ENCODE measurements at regions not wholly inside any gene's neighbourhood (a gene's known extent, or its start where the extent isn't known, plus 50 kb on each side); places are given as distances from the start of the nearest gene placed in this dataset.

- Histone ChIP-seq H3K9me2 (replicated peaks; ENCODE audit: control insufficient read depth, low read length) (no peaks in the 10 kb centered on the region), H3K4me1 (ENCODE audit: control insufficient read depth, low read length) (no peaks in the 10 kb centered on the region), H3K4me3 (ENCODE audit: low read length) (no peak overlapping the region), H3K79me2 (ENCODE audit: control insufficient read depth, low read length) (no peaks in the 10 kb centered on the region), H3K27me3 (ENCODE audit: control insufficient read depth, low read length) (no peaks in the 10 kb centered on the region), H3K27ac (ENCODE audit: low read depth, low read length) (no peak overlapping the region), H4K20me1 (ENCODE audit: control insufficient read depth, insufficient read depth, low read depth, low read length) (no peaks in the 10 kb centered on the region), H3F3A (ENCODE audit: control insufficient read depth, insufficient read depth) (no peaks in the 10 kb centered on the region), H3K4me2 (ENCODE audit: low read length) (no peak overlapping the region), H3K9me3 (ENCODE audit: control insufficient read depth, insufficient read depth, low read length) (no peaks in the 10 kb centered on the region), H3K36me3 (ENCODE audit: control insufficient read depth, low read length) (no peaks in the 10 kb centered on the region)
- TF ChIP-seq EZH2phosphoT487 (IDR thresholded peaks at IDR 0.05; ENCODE audit: borderline replicate concordance, low read length) (no peak), CTCF (IDR thresholded peaks at IDR 0.05; ENCODE audit: low read depth, low read length, poor library complexity, severe bottlenecking) (no peak)
Observed at GRCh38 chr6:84973606-84974005, 209.2 kb upstream of the TBX18 start.

- Histone ChIP-seq H3K4me2 (ENCODE audit: low read length) (no peak overlapping the region), H3K27ac (ENCODE audit: low read depth, low read length) (no peak overlapping the region), H3K36me3 (ENCODE audit: control insufficient read depth, low read length) (no peaks in the 10 kb centered on the region), H3F3A (ENCODE audit: control insufficient read depth, insufficient read depth) (no peaks in the 10 kb centered on the region), H3K27me3 (ENCODE audit: control insufficient read depth, low read length) (no peaks in the 10 kb centered on the region), H3K4me1 (ENCODE audit: control insufficient read depth, low read length) (no peaks in the 10 kb centered on the region), H3K79me2 (ENCODE audit: control insufficient read depth, low read length) (no peaks in the 10 kb centered on the region), H3K4me3 (ENCODE audit: low read length) (no peak overlapping the region), H3K9me3 (ENCODE audit: control insufficient read depth, insufficient read depth, low read length) (no peaks in the 10 kb centered on the region), H4K20me1 (ENCODE audit: control insufficient read depth, insufficient read depth, low read depth, low read length) (no peaks in the 10 kb centered on the region), H3K9me2 (replicated peaks; ENCODE audit: control insufficient read depth, low read length) (no peaks in the 10 kb centered on the region)
- no peak for TF ChIP-seq EZH2phosphoT487 (IDR thresholded peaks at IDR 0.05; ENCODE audit: borderline replicate concordance, low read length)
- TF ChIP-seq CTCF (IDR thresholded peaks at IDR 0.05; ENCODE audit: low read depth, low read length, poor library complexity, severe bottlenecking): no peak
Observed at GRCh38 chr6:84967965-84968364, 203.6 kb upstream of the TBX18 start.

DNA sequence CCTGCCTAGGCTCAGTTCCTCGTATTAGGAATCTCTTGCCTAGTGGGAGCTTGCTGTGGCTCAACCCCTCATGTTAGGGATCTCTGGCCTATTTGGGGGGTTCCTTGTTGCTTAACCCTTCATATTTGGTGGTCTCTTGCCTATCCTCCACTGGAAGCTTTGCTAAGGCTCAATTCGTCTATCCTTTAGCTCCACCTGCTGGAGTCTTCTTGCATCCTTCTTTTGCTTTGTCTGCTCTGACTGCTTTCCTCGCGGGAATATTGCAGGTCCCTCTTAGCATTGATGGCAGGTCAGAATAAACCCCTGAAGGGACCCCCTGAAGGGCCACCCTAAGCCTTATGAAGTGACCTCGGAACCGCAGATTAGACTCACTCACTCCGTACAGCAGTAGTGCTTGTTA, 203.0 kb upstream of the TBX18 start:
- TF ChIP-seq EZH2phosphoT487 (IDR thresholded peaks at IDR 0.05; ENCODE audit: borderline replicate concordance, low read length) (no peak), CTCF (IDR thresholded peaks at IDR 0.05; ENCODE audit: low read depth, low read length, poor library complexity, severe bottlenecking) (peak; percentile 52)
- Histone ChIP-seq H3K9me3 (ENCODE audit: control insufficient read depth, insufficient read depth, low read length) (no peaks in the 10 kb centered on the region), H3K27me3 (ENCODE audit: control insufficient read depth, low read length) (no peaks in the 10 kb centered on the region), H3K27ac (ENCODE audit: low read depth, low read length) (no peak overlapping the region), H3K4me2 (ENCODE audit: low read length) (no peak overlapping the region), H4K20me1 (ENCODE audit: control insufficient read depth, insufficient read depth, low read depth, low read length) (no peaks in the 10 kb centered on the region), H3K36me3 (ENCODE audit: control insufficient read depth, low read length) (no peaks in the 10 kb centered on the region), H3K9me2 (replicated peaks; ENCODE audit: control insufficient read depth, low read length) (no peaks in the 10 kb centered on the region), H3K79me2 (ENCODE audit: control insufficient read depth, low read length) (no peaks in the 10 kb centered on the region), H3K4me1 (ENCODE audit: control insufficient read depth, low read length) (no peaks in the 10 kb centered on the region), H3K4me3 (ENCODE audit: low read length) (no peak overlapping the region), H3F3A (ENCODE audit: control insufficient read depth, insufficient read depth) (no peaks in the 10 kb centered on the region)

Data from DOHH2 (cell line).